Epithelial cell of proximal tubule (primary cell): ENCODE measurements at regions not wholly inside any gene's neighbourhood (a gene's known extent, or its start where the extent isn't known, plus 50 kb on each side); places are given as distances from the start of the nearest gene placed in this dataset.

Source experiments
- DNase-seq: peaks from one replicate; pipeline ENCODE4 v3.0.0-alpha.2; 2011; ENCODE audit warnings: low read depth
- H3K4me3 ChIP-seq: 2 replicates; pipeline ENCODE4 v1.5.1; 2011; ENCODE audit warnings: low read depth, mild to moderate bottlenecking, low read length
- TF ChIP-seq, protein P1 (sequence below): conservative IDR thresholded peaks from 2 replicates; pipeline ENCODE4 v1.5.1; 2012; ENCODE audit warnings: low read depth, mild to moderate bottlenecking, low read length

DNA sequence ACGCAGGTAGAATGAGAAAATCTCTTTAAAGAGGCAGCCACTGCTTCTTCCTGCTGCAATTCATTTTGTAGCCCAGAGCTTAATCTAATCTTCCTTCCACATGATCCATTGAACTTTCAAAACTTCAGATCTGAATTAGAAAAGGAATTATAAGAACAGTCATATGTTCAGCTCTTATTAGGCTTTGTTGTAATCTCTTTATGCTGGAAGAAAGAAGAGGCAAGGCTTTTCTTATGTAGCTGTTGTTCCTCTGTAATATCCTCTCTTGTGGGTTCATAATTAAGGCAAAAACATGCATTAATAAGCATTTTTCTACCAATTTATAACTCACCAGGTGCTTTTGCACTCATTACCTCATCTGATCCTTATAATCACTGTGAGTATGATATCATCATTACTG, 634.9 kb upstream of the CFAP20DC start:
- H3K4me3 ChIP-seq, result no peak overlapping the region
- TF ChIP-seq, protein P1, sequence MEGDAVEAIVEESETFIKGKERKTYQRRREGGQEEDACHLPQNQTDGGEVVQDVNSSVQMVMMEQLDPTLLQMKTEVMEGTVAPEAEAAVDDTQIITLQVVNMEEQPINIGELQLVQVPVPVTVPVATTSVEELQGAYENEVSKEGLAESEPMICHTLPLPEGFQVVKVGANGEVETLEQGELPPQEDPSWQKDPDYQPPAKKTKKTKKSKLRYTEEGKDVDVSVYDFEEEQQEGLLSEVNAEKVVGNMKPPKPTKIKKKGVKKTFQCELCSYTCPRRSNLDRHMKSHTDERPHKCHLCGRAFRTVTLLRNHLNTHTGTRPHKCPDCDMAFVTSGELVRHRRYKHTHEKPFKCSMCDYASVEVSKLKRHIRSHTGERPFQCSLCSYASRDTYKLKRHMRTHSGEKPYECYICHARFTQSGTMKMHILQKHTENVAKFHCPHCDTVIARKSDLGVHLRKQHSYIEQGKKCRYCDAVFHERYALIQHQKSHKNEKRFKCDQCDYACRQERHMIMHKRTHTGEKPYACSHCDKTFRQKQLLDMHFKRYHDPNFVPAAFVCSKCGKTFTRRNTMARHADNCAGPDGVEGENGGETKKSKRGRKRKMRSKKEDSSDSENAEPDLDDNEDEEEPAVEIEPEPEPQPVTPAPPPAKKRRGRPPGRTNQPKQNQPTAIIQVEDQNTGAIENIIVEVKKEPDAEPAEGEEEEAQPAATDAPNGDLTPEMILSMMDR, result no peak
- no peak for DNase-seq

DNA sequence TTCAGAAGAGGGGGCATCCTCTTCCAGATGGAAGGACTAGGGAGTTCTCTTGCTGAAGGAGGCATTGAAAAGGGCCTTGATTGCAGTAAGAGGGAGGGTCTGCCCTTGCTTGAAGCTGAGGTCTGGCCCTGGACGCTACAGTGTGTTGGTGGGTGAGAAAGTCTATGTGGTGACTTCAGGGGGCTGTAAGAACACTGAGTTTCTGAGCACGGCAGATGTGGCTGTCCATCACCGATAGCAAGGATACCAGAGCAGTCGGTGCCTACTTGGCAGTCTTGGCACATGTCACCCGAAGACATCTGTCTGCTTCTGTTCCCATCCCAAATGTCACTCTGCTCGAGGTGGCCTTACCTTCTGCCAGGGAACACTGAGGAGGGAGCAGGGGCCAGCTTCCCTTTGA, 631.1 kb upstream of the CFAP20DC start:
- TF ChIP-seq, protein P1, result no peak
- no peak overlapping the region for H3K4me3 ChIP-seq

DNA sequence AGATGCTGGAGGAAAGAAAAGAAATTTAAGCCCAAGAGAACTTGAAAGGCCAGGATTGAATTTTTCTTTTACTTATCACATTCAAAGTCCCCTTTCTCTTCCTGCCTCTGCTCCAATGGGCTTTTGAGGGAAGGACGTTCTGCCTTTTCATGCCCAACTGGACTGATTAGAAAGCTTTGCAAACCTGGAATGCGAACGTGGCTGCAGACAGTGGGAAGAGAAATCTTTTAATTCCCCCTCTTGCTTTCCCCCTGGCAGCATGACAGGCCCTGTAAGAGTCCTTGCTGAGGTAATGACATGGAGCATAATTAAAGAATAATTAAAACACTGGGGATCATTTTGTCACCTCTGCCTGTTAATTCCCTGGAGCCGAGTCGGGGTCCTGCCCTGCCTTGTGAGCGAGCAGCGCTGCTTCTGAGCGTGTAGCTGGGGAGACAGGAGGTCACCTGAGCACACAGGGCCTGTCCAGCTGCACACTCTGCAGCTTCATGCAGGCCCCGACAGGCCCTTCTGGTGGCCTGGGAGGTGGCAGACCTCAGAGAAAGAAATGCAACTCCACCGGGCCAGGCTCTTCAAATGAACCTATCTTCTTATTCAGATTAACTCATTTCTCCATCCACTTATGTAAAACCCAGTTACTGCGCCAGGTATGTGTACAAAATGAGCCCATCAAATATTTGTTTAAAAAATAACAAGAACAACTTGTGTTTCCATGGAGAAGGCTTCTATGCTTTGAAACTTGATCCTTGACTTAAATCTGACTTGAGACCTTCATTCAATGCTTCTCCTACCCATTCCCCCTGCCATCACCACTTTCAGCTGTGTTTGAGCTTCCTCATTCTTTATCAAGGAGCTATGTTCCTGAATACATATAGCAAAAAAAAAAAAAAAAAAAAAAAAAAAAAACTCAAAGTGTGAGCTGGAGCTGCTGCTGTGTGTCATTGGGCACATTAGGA, 628.2 kb upstream of the CFAP20DC start:
- no peak for DNase-seq
- no peak overlapping the region for H3K4me3 ChIP-seq
- TF ChIP-seq, protein P1, result no peak

More for the DNA sequence above, 631.1 kb upstream of the CFAP20DC start:
- DNase-seq, result no peak

DNA sequence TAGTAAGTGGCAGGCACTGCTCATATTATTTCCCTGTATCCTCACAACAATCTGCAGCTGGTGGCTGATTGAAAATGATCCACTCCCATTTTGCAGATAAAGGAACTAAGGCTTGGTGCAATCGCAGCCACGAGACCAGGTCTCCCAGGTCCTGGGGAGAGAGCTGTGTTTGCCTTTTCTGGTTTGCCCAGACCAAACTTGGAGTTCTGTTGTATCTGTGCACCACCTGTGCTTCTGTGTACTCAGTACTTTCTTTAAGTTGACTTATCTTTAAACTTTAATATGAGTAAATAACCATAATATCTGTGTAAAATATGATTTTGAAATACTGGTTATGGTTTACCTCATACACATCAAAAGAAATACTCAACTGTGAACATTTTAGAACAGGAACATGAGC, 625.7 kb upstream of the CFAP20DC start:
- TF ChIP-seq, protein P1, result no peak
- H3K4me3 ChIP-seq, result no peak overlapping the region
- no peak for DNase-seq

DNA sequence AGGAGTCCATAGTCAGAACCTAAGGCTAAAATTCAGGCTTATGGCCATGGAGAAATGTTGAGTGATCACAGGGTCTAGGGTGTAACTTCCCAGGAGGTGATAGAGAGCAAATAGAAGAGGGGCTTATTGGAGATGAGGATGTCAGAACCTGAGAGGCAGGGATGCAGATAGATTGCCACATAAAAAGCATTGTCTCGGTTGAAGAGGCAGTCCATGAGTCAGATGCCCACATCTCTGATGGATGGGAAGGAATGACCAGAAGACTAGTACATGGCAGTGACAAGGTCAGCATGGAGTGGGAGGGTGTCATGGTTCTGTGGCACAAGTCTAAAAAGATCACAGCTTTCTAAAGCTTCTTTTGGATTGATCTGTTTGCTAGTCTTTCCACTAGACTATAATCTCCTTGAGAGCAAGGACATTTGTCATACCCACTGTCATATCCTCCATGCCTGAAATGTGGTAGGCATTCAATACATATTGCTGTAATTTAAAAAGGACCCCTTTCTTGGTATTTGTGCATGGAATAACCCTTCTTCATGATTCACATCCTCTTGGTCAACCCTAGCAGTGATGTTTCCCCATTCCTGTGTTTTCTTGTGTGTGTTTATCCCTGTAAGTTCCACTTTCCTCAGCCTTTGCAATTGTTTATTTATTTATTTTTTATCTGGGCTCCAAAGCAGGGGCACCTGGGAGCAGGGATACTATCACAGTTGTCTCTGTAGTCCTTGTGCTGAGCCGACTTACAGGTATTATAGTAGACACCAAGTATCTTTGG, 613.4 kb upstream of the CFAP20DC start:
- H3K4me3 ChIP-seq, result no peak overlapping the region
- TF ChIP-seq, protein P1, result no peak
- no peak for DNase-seq

DNA sequence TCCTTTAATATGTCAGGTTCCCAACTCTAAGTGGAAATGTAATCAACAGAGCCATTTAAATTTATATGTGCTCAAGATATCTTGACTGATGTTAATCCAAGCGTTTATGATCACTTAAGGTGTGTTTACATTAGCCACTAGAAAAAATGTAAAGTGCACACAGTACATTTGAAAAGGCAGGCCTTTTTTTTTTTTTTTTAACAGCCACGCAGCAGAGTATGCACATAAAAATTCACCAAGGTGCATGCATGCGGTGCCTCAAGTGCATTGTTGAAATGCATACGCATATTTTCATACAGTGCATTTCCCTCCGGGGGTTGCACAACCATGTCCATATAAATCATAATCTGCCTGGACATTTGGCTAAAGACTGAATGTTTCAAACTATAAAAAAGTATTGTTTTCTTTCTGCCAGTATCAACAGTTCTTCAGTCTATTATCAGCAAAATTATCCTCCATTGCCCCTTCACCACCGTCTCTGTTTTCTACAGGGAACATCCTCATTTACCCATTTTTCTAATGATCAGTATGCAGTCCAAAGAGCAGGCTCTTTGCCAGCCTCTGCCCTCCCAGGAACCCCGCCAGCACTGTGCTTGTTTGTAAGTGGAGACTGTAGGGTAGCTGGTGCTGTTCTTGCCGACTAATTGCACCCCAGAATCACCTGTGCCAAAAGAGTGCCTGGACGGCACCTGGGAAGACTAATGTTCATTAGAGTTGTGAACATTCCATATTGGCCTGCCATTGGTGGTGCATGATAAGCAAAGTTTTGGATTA, 611.2 kb upstream of the CFAP20DC start:
- no peak overlapping the region for H3K4me3 ChIP-seq
- TF ChIP-seq, protein P1, result no peak

More for the DNA sequence above, 611.2 kb upstream of the CFAP20DC start:
- DNase-seq, result no peak
